IPS-18a (cell line): ENCODE measurements at regions not wholly inside any gene's neighbourhood (a gene's known extent, or its start where the extent isn't known, plus 50 kb on each side); places are given as distances from the start of the nearest gene placed in this dataset.
"Not testable (repeated sequence)": the region's sequence is repeated elsewhere in the genome, so short reads cannot be mapped to it uniquely, and the experiment has no call there.

Experiments used
- H3K27ac ChIP-seq: one replicate; pipeline ENCODE4 v1.5.1; 2013; ENCODE audit warnings: low read length
- H3K27me3 ChIP-seq: one replicate; pipeline ENCODE4 v1.6.1; 2013; ENCODE audit warnings: mild to moderate bottlenecking, low read length; ENCODE audit not compliant: control insufficient read depth, insufficient read depth
- H3K36me3 ChIP-seq: one replicate; pipeline ENCODE4 v1.6.1; 2013; ENCODE audit warnings: low read depth, low read length; ENCODE audit not compliant: control insufficient read depth
- H3K4me1 ChIP-seq: one replicate; pipeline ENCODE4 v1.6.1; 2013; ENCODE audit warnings: low read depth, low read length; ENCODE audit not compliant: control insufficient read depth
- H3K4me3 ChIP-seq: one replicate; pipeline ENCODE4 v1.5.1; 2013; ENCODE audit warnings: low read length
- H3K9ac ChIP-seq: one replicate; pipeline ENCODE4 v1.6.1; 2013; ENCODE audit warnings: mild to moderate bottlenecking, low read length, moderate library complexity
- H3K9me3 ChIP-seq: one replicate; pipeline ENCODE4 v1.6.1; 2013; ENCODE audit warnings: low read depth, low read length; ENCODE audit not compliant: control insufficient read depth

DNA sequence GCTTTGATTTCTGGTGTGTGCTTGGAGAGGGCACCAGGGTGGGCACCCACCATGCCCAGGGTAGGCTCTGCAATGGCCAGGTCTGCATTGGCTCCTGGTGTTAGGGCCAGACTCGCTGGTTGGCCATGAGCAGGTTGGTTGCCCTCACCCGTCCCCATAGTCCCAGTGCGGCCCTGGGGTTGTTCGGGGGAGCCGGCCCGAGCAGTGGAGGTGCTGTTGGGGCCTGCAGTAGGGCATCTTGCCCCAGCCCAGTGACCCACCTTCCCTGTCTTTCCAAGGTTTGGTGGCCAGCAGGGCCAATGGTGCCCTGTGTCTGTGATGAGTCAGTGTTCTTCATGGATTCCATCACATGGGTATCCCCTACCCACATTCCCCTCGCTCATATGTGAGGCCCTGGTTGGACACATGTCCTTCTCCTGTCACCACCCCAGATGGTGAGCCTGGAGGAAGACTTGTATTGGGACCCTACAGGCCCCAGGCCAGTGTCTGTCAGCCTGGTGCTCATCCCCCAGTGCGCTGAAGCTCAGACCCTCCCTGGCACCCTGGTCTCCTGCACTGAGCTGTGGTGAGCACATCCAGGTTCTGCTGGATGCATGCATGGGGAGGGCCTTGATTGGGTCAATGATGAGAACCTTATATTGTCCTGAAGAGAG, 190.1 kb downstream of the UBE3A start:
- Histone ChIP-seq H3K36me3 (no peaks in the 10 kb centered on the region), H3K4me3 (no peak overlapping the region), H3K27ac (no peak overlapping the region), H3K9me3 (peaks cover 21% of the 10 kb centered on the region), H3K9ac (no peak overlapping the region), H3K27me3 (no peaks in the 10 kb centered on the region), H3K4me1 (no peaks in the 10 kb centered on the region)

- no peak overlapping the region for H3K27ac ChIP-seq
- H3K9me3 ChIP-seq, result peaks cover 27% of the 10 kb centered on the region
- H3K4me3 ChIP-seq, result no peak overlapping the region
- no peaks in the 10 kb centered on the region for H3K36me3 ChIP-seq
- H3K4me1 ChIP-seq, result no peaks in the 10 kb centered on the region
- H3K27me3 ChIP-seq, result no peaks in the 10 kb centered on the region
- H3K9ac ChIP-seq, result no peak overlapping the region
Observed at GRCh38 chr15:25249236-25250010, 189.4 kb downstream of the UBE3A start.

DNA sequence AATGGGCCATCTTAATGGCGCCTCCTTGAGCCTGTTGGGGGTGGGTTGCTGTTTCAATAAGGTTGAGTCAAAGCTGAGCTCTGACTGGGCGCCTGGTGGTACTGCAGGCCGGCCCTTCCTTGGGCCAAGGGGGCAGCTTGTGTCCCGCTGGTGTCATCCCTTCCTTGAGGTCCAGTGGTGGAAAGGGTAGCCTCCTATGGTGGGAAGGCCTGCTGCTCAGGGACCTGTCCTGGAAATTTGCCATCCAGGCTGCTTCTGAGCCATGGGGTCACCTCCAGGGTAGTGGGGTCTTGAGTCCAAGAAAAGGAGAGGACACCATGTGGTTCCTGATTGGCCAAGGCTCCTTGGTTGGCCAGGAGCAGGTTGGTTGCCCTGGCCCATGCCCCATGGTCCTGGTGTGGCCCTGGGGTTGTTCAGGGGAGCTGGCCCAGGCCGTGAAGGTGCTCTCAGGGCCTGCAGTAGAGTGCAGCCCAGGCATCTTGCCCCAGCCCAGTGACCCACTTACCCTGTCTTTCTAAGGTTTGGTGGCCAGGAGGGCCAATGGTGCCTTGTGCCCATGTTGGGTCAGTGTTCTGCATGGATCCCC, 188.7 kb downstream of the UBE3A start:
- Histone ChIP-seq H3K4me1 (no peaks in the 10 kb centered on the region), H3K9ac (no peak overlapping the region), H3K27me3 (no peaks in the 10 kb centered on the region), H3K36me3 (no peaks in the 10 kb centered on the region), H3K27ac (no peak overlapping the region), H3K9me3 (peaks cover 30% of the 10 kb centered on the region), H3K4me3 (no peak overlapping the region)

DNA sequence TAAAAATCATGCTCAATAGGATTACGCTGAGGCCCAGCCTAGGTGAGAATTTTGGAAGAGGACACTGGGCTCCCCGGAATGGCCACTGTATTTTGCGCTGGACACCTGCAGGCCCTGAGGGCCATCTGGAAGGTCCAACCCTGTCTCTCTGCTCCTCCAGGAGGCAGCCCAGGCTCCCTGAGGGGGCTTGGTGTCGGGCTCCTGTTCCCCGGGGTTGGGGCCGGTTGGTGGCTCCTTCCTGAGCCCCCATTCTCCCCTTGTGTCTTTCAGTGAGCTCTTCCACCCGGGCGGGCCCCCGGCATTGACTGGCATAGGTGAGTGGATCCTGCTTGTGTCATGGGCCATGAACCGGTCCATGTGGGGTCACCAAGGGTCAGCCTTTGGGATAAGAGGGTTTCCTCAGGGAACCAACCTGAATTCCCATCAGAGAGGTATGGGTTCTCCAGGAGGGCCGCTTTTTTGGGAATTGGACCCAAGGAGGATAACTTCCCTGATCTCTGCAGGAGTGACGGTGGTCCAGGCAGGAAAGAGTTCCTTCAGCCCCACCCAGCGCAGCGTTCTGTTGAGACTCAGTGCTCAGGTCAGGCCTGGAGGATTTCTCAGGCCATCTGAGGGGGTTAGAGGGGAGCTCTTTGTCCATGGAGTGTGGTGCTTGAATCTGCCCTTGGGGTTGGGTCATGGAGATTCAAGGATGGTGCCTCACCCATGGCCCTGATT, 187.8 kb downstream of the UBE3A start:
- Histone ChIP-seq H3K27me3 (no peaks in the 10 kb centered on the region), H3K36me3 (no peaks in the 10 kb centered on the region), H3K27ac (no peak overlapping the region), H3K4me1 (no peaks in the 10 kb centered on the region), H3K9ac (no peak overlapping the region), H3K9me3 (peaks cover 29% of the 10 kb centered on the region), H3K4me3 (no peak overlapping the region)

DNA sequence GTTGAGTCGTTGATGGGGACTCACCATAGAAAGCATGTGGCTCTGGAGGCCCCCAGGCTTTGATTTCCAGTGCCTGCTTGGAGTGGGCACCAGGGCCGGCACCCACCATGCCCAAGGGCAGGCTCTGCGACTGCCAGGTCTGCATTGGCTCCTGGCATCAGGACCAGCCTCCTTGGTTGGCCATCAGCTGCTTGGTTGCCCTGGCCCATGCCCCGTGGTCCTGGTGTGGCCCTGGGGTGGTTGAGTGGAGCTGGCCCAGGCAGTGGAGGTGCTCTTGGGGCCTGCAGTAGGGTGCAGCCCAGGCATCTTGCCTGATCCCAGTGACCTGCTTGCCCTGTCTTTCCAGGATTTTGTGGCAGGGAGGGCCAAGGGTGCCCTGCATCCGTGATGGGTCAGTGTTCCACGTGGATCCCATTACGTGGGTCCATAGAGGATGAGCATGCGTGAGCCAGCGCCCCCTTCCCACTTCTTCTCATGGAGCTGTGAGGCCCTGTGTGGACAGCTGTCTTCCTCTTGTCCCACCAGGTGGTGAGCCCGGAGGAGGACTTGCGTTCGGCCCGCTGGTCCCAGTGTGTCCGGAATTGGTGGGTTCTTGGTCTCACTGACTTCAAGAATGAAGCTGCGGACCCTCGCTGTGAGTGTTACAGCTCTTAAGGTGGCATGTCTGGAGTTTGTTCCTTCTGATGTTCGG, 187.0 kb downstream of the UBE3A start:
- Histone ChIP-seq H3K27me3 (no peaks in the 10 kb centered on the region), H3K4me1 (no peaks in the 10 kb centered on the region), H3K9me3 (peaks cover 21% of the 10 kb centered on the region), H3K9ac (no peak overlapping the region), H3K36me3 (no peaks in the 10 kb centered on the region), H3K27ac (no peak overlapping the region), H3K4me3 (no peak overlapping the region)

GRCh38 chr15:25253048-25253973, 185.5 kb downstream of the UBE3A start:
- not testable (repeated sequence) for H3K4me3 ChIP-seq, H3K27ac ChIP-seq, H3K4me1 ChIP-seq, H3K36me3 ChIP-seq, H3K9ac ChIP-seq, H3K27me3 ChIP-seq
- peaks cover 19% of the 10 kb centered on the region for H3K9me3 ChIP-seq

DNA sequence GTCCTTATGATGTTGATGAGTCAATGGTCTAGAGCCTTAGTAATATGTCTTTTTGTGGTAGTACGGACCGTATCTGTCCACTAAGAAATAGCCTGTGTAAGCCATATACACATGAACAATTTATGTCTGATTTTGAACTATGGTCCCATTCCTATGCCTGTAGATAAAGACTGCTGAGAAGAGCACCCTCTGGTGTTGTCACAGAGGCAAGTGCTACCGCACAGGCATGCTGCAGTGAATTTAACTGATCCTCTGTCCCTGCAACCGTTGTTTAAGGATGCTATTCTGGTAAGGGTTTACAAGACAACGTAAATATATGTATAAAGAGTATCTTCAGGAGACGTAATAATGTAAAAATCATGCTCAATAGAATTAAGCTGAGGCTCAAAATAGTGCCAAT, 170.7 kb downstream of the UBE3A start:
- H3K4me1 ChIP-seq, result no peaks in the 10 kb centered on the region
- H3K9ac ChIP-seq, result no peak overlapping the region
- no peak overlapping the region for H3K4me3 ChIP-seq
- peaks cover 17% of the 10 kb centered on the region for H3K9me3 ChIP-seq
- no peaks in the 10 kb centered on the region for H3K27me3 ChIP-seq
- no peak overlapping the region for H3K27ac ChIP-seq
- H3K36me3 ChIP-seq, result no peaks in the 10 kb centered on the region
